ENCODE measurements at regions not wholly inside any gene's neighbourhood (a gene's known extent, or its start where the extent isn't known, plus 50 kb on each side); places are given as distances from the start of the nearest gene placed in this dataset.
"Not testable (repeated sequence)": the region's sequence is repeated elsewhere in the genome, so short reads cannot be mapped to it uniquely, and the experiment has no call there.

GRCh38 chr9:99635032-99635431 is 186.7 kb upstream of the NR4A3 start:
- no peak for FAIRE-seq

- FAIRE-seq, result no peak
These were observed 184.0 kb upstream of the NR4A3 start for GRCh38 chr9:99637641-99638040.

GRCh38 chr9:99638971-99639370 is 182.7 kb upstream of the NR4A3 start:
- FAIRE-seq, result no peak

- no peak for FAIRE-seq
These were observed 174.1 kb upstream of the NR4A3 start for GRCh38 chr9:99647604-99648003.

GRCh38 chr9:99650187-99650874 is 171.4 kb upstream of the NR4A3 start:
- no peak for FAIRE-seq

GRCh38 chr9:99660191-99660636 is 161.5 kb upstream of the NR4A3 start:
- no peak for FAIRE-seq

- no peak for FAIRE-seq
These were observed 158.4 kb upstream of the NR4A3 start for GRCh38 chr9:99663297-99663696.

GRCh38 chr9:99663856-99664255 is 157.8 kb upstream of the NR4A3 start:
- no peak for FAIRE-seq

GRCh38 chr9:99666571-99666970 is 155.1 kb upstream of the NR4A3 start:
- no peak for FAIRE-seq

GRCh38 chr9:99670886-99671285 is 150.8 kb upstream of the NR4A3 start:
- not testable (repeated sequence) for FAIRE-seq

- no peak for FAIRE-seq
These were observed 144.4 kb upstream of the NR4A3 start for GRCh38 chr9:99677281-99677680.

- no peak for FAIRE-seq
These were observed 143.1 kb upstream of the NR4A3 start for GRCh38 chr9:99678566-99678965.

- FAIRE-seq, result no peak
These were observed 141.5 kb upstream of the NR4A3 start for GRCh38 chr9:99680191-99680590.

GRCh38 chr9:99681113-99681512 is 140.6 kb upstream of the NR4A3 start:
- FAIRE-seq, result no peak

GRCh38 chr9:99682378-99682777 is 139.3 kb upstream of the NR4A3 start:
- FAIRE-seq, result no peak

GRCh38 chr9:99682870-99683269 is 138.8 kb upstream of the NR4A3 start:
- no peak for FAIRE-seq

- no peak for FAIRE-seq
These were observed 131.1 kb upstream of the NR4A3 start for GRCh38 chr9:99690573-99690972.

- no peak for FAIRE-seq
These were observed 127.8 kb upstream of the NR4A3 start for GRCh38 chr9:99693888-99694287.

GRCh38 chr9:99694393-99694792 is 127.3 kb upstream of the NR4A3 start:
- no peak for FAIRE-seq

GRCh38 chr9:99699396-99699795 is 122.3 kb upstream of the NR4A3 start:
- no peak for FAIRE-seq

- FAIRE-seq, result no peak
These were observed 109.5 kb upstream of the NR4A3 start for GRCh38 chr9:99712214-99712613.

GRCh38 chr9:99713838-99714306 is 107.8 kb upstream of the NR4A3 start:
- FAIRE-seq, result no peak

GRCh38 chr9:99718631-99719030 is 103.1 kb upstream of the NR4A3 start:
- FAIRE-seq, result no peak

- no peak for FAIRE-seq
These were observed 101.1 kb upstream of the NR4A3 start for GRCh38 chr9:99720455-99721050.

GRCh38 chr9:99721898-99722297 is 99.8 kb upstream of the NR4A3 start:
- FAIRE-seq, result no peak
